Hematopoietic multipotent progenitor cell treated with erythropoietin and hydrocortisone succinate and interleukin-3 and kit ligand, for 15 days (in vitro differentiated cells): ENCODE measurements at regions not wholly inside any gene's neighbourhood (a gene's known extent, or its start where the extent isn't known, plus 50 kb on each side); places are given as distances from the start of the nearest gene placed in this dataset.

ENCODE experiments used
- DNase-seq: peaks from one replicate; pipeline ENCODE4 v3.0.0-alpha.2; 2015; ENCODE audit warnings: low spot score

- DNase-seq = no peak
Observed at GRCh38 chr9:105921057-105921726, 226.9 kb downstream of the TMEM38B start.

DNA sequence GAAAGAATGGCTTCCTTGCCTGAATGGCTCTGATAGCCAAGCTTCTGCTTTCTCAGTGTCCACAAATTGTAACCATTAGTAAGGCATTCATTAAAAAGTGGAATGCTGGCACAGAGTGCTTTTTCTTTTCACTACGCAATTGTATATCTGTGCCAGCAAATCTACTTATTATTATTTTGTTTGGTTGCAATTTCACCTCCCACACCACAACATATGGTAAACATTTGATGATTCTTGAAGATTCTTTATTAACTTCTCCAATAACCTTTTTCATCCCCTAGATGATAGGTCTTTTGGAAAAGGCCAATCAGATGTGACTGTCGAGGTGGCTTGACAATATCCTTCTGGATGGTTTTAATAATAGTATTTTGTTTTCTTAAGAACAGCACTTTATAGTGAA, 234.1 kb downstream of the TMEM38B start:
- no peak for DNase-seq

GRCh38 chr9:105930011-105930627, 235.8 kb downstream of the TMEM38B start:
- DNase-seq = no peak

GRCh38 chr9:105932276-105932675, 237.9 kb downstream of the TMEM38B start:
- no peak for DNase-seq

DNA sequence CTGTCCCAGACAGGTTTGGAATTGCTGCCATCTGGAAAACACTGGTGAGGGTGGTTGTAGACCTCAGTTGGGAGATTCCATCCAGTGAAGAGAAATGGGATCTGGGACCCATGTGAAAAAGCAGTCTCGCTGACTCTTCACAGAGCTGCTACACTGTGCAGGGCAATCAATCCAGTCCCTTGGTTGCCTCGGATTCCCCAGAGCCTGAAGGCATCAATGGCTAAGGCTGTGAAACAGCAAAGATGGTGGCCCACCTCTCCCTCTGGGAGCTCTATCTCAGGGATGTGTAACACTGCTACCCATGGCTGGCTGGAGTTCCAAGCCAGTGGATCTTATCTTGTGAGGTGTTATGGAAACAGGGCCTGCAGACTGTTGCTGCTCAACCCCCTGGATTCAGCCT, 256.1 kb downstream of the TMEM38B start:
- DNase-seq = no peak

- no peak for DNase-seq
Observed at GRCh38 chr9:105950894-105951293, 256.6 kb downstream of the TMEM38B start.

DNA sequence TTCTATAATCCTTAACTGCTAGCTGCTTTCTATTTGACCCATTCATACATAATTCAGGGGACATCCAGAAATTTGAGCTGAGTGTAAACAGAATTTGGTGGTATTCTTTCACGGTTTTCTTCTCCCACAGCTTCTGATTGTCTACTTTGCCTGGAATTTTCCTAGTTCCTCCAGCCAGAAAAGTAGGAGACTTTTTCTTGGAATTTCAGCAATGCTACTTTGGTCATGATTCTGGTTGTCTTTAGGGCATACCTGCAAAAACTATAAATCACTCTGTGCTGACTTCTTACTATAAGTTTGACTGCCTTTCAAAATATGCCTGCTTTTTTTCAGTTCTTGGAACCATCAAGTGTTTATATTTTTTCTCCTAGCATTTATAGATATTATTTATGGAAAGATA, 260.2 kb downstream of the TMEM38B start:
- DNase-seq = no peak

- DNase-seq = no peak
Observed at GRCh38 chr9:105957830-105958229, 263.5 kb downstream of the TMEM38B start.

GRCh38 chr9:105958587-105958986, 264.2 kb downstream of the TMEM38B start:
- DNase-seq = no peak

- DNase-seq = no peak
Observed at GRCh38 chr9:105959531-105959930, 265.2 kb downstream of the TMEM38B start.

- DNase-seq = no peak
Observed at GRCh38 chr9:105963343-105964099, 269.2 kb downstream of the TMEM38B start.

GRCh38 chr9:105964156-105964555, 269.8 kb downstream of the TMEM38B start:
- DNase-seq = no peak

DNA sequence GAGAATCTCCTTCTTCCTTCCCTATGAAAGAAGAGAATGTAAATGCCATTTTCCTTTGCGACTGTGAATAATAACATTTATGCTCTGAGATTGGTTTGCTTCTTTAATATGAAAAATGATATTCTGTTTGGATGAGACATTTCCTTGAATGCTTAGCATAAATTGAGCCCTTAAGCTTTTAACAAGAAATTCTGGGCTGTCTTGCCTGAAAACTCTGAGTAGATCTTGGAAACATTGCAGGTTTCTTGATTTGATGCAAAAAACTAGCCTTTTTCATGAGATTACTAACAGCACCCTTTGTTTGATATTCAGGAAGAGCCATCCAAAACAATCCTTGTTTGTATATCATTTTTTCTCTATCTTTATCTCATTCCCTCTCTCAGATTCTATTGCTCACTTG, 272.5 kb downstream of the TMEM38B start:
- no peak for DNase-seq

GRCh38 chr9:105967248-105967647, 272.9 kb downstream of the TMEM38B start:
- DNase-seq = no peak

DNA sequence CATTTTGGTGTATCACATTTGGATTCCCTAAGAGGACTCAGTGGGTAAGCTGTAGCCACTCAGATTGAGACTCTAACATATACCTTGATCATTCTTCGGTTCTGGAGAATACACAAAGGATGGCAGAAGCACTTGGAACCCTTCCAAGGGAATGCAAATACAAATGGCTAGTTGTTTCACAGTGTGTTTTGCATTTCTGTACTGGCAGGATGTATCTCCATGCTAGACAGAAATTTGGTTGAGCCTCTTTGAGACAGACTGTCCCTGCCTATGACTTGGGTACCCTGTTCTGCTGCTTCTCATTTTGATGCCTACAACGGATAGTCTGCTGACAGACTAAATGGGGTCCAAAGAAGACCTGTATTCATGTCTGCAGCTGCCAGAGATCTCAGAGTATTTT, 273.5 kb downstream of the TMEM38B start:
- DNase-seq = no peak

- no peak for DNase-seq
Observed at GRCh38 chr9:105968811-105969466, 274.6 kb downstream of the TMEM38B start.

DNA sequence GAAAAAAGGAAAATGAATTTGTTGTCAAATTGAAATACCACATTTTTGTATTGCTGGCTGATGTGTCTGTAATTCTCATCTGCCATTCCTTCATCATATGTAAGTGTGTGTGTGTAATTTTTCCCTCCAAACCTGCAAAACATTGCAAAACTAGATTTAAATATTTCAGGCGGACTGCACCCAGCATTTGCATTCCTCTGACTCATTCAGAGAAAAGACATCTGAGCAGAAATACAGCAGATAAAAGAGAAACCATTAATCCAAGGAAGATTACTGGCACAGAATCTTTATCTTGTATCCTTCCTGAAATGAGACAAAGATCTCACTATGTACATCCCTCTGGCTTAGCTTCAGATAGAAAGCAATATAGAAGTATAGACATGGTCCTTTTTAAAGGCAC, 275.3 kb downstream of the TMEM38B start:
- no peak for DNase-seq

- DNase-seq = no peak
Observed at GRCh38 chr9:105971986-105972385, 277.6 kb downstream of the TMEM38B start.

GRCh38 chr9:105972466-105973204, 278.3 kb downstream of the TMEM38B start:
- no peak for DNase-seq

GRCh38 chr9:105973951-105974351, 279.6 kb downstream of the TMEM38B start:
- no peak for DNase-seq

DNA sequence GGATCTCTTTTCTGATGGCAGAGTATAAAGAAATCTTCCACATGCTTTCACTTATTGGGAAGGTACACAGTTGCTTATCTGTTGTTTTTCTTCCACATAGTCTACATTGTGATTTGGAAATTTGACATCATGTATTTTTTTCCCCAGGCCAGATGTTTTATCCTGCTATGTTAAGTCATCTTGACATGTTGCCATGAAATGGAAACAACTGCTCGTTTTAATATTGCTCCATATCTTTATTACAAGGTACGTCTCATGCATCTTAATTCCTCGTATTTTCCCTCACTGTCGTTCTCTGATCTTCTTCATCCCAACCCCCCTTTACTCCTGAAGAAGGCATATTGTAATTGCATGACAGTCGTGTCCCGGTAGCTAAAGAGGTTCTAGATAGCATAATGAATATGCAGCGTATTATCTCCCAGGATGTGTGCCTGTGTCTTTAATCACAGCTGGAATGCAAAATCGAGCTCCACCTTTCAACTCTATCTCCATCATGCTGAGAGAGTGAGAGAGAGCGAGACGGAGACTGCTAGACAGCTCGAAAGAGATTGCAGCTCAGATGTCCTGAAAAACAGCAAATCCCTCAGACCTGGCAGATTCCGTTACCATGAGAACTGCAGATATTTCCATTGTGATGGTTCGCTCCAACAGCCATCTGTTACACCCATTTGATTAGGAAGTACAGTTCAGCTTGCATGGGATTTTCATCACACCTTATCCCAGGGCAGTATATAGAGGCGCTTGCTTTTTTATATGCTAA, 281.7 kb downstream of the TMEM38B start:
- DNase-seq = no peak
